ENCODE measurements at regions not wholly inside any gene's neighbourhood (a gene's known extent, or its start where the extent isn't known, plus 50 kb on each side); places are given as distances from the start of the nearest gene placed in this dataset.

- TF ChIP-seq EGR1 (IDR thresholded peaks at IDR 0.05; ENCODE audit: borderline replicate concordance, low read depth, low read length) = no peak
- no peak for TF ChIP-seq CHD2 (IDR thresholded peaks at IDR 0.05; ENCODE audit: low read length)
- no peak for TF ChIP-seq MAFK (IDR thresholded peaks at IDR 0.05; ENCODE audit: low read depth, low read length)
- TF ChIP-seq SP1 (IDR thresholded peaks at IDR 0.05; ENCODE audit: low read depth, low read length) = no peak
- no peak for TF ChIP-seq TCF12 (IDR thresholded peaks at IDR 0.05; ENCODE audit: low read depth, low read length)
Measured at GRCh38 chr9:26319859-26320258, 572.7 kb downstream of the CAAP1 start (continued).
